DOHH2 (cell line): ENCODE measurements at regions not wholly inside any gene's neighbourhood (a gene's known extent, or its start where the extent isn't known, plus 50 kb on each side); places are given as distances from the start of the nearest gene placed in this dataset.

Experiments used
- H3F3A ChIP-seq: fragments of 200-600 bp; sonication (generic), shearing (Covaris generic); 2 replicates; pipeline ENCODE4 v1.6.0; 2016; ENCODE audit warnings: antibody characterized with exemption, mild to moderate bottlenecking; ENCODE audit not compliant: control insufficient read depth, insufficient read depth
- H3K27ac ChIP-seq: fragments of 200-600 bp; sonication (generic); 2 replicates; pipeline ENCODE4 v1.5.1; 2014; ENCODE audit warnings: low read depth, mild to moderate bottlenecking, low read length, moderate library complexity
- H3K27me3 ChIP-seq: fragments of 200-600 bp; sonication (generic); 2 replicates; pipeline ENCODE4 v1.6.1; 2014; ENCODE audit warnings: mild to moderate bottlenecking, low read length, mixed read lengths; ENCODE audit not compliant: control insufficient read depth
- H3K36me3 ChIP-seq: fragments of 200-600 bp; sonication (generic); 2 replicates; pipeline ENCODE4 v1.6.1; 2014; ENCODE audit warnings: mild to moderate bottlenecking, low read length, moderate library complexity, mixed read lengths; ENCODE audit not compliant: control insufficient read depth
- H3K4me1 ChIP-seq: fragments of 200-600 bp; sonication (generic); 2 replicates; pipeline ENCODE4 v1.6.1; 2014; ENCODE audit warnings: mild to moderate bottlenecking, low read length, mixed read lengths; ENCODE audit not compliant: control insufficient read depth
- H3K4me2 ChIP-seq: fragments of 200-600 bp; sonication (generic); 2 replicates; pipeline ENCODE4 v1.6.0; 2014; ENCODE audit warnings: mild to moderate bottlenecking, low read length, moderate library complexity
- H3K4me3 ChIP-seq: fragments of 200-600 bp; sonication (generic); 2 replicates; pipeline ENCODE4 v1.5.1; 2014; ENCODE audit warnings: mild to moderate bottlenecking, low read length, mixed read lengths
- H3K79me2 ChIP-seq: fragments of 200-600 bp; sonication (generic); 2 replicates; pipeline ENCODE4 v1.6.1; 2014; ENCODE audit warnings: mild to moderate bottlenecking, low read length, mixed read lengths; ENCODE audit not compliant: control insufficient read depth
- H3K9me2 ChIP-seq: fragments of 200-600 bp; sonication (generic); replicated peaks from 2 replicates; pipeline ENCODE4 v1.6.1; 2014; ENCODE audit warnings: mild to moderate bottlenecking, low read length, mixed read lengths; ENCODE audit not compliant: control insufficient read depth
- H3K9me3 ChIP-seq: fragments of 200-600 bp; sonication (generic); 2 replicates; pipeline ENCODE4 v1.6.1; 2014; ENCODE audit warnings: antibody characterized with exemption, low read length, mixed read lengths; ENCODE audit not compliant: control insufficient read depth, insufficient read depth
- H4K20me1 ChIP-seq: fragments of 200-600 bp; sonication (generic); 2 replicates; pipeline ENCODE4 v1.6.0; 2014; ENCODE audit warnings: low read depth, mild to moderate bottlenecking, antibody characterized with exemption, low read length, moderate library complexity; ENCODE audit not compliant: control insufficient read depth, insufficient read depth
- CTCF ChIP-seq: fragments of 200-600 bp; sonication (generic); IDR thresholded peaks from one replicate; pipeline ENCODE4 v1.5.1; 2014; ENCODE audit warnings: antibody characterized with exemption, mild to moderate bottlenecking, low read depth, low read length; ENCODE audit not compliant: poor library complexity, severe bottlenecking
- EZH2phosphoT487 ChIP-seq: fragments of 200-600 bp; sonication (generic); IDR thresholded peaks from 2 replicates; pipeline ENCODE4 v1.6.1; 2017; ENCODE audit warnings: borderline replicate concordance, mild to moderate bottlenecking, antibody characterized with exemption, low read length, moderate library complexity, mixed read lengths

- Histone ChIP-seq H3K4me2 (no peak overlapping the region), H3K9me2 (no peaks in the 10 kb centered on the region), H3F3A (no peaks in the 10 kb centered on the region), H3K36me3 (no peaks in the 10 kb centered on the region), H4K20me1 (no peaks in the 10 kb centered on the region), H3K27ac (no peak overlapping the region), H3K4me3 (no peak overlapping the region), H3K9me3 (no peaks in the 10 kb centered on the region), H3K27me3 (no peaks in the 10 kb centered on the region), H3K79me2 (no peaks in the 10 kb centered on the region), H3K4me1 (no peaks in the 10 kb centered on the region)
- TF ChIP-seq EZH2phosphoT487 (no peak), CTCF (no peak)
Observed at GRCh38 chr9:75482566-75482965, 394.3 kb downstream of the OSTF1 start.

GRCh38 chr9:75483636-75484035 is 395.3 kb downstream of the OSTF1 start:
- TF ChIP-seq EZH2phosphoT487: no peak
- no peak for TF ChIP-seq CTCF
- no peaks in the 10 kb centered on the region for H3K79me2 ChIP-seq
- H3K27ac ChIP-seq: no peak overlapping the region
- no peaks in the 10 kb centered on the region for H3K9me2 ChIP-seq
- no peaks in the 10 kb centered on the region for H3K9me3 ChIP-seq
- no peaks in the 10 kb centered on the region for H3F3A ChIP-seq
- no peak overlapping the region for H3K4me3 ChIP-seq
- H3K27me3 ChIP-seq: no peaks in the 10 kb centered on the region
- H3K4me1 ChIP-seq: no peaks in the 10 kb centered on the region
- no peak overlapping the region for H3K4me2 ChIP-seq
- H4K20me1 ChIP-seq: no peaks in the 10 kb centered on the region
- no peaks in the 10 kb centered on the region for H3K36me3 ChIP-seq

GRCh38 chr9:75487856-75488718 is 399.8 kb downstream of the OSTF1 start:
- no peaks in the 10 kb centered on the region for H3K9me3 ChIP-seq
- no peak overlapping the region for H3K27ac ChIP-seq
- no peaks in the 10 kb centered on the region for H4K20me1 ChIP-seq
- H3K36me3 ChIP-seq: no peaks in the 10 kb centered on the region
- H3K27me3 ChIP-seq: no peaks in the 10 kb centered on the region
- TF ChIP-seq EZH2phosphoT487: no peak
- no peaks in the 10 kb centered on the region for H3K4me1 ChIP-seq
- H3K4me2 ChIP-seq: no peak overlapping the region
- H3K9me2 ChIP-seq: no peaks in the 10 kb centered on the region
- H3F3A ChIP-seq: no peaks in the 10 kb centered on the region
- H3K79me2 ChIP-seq: no peaks in the 10 kb centered on the region
- no peak overlapping the region for H3K4me3 ChIP-seq

- H3K9me3 ChIP-seq: no peaks in the 10 kb centered on the region
- no peak overlapping the region for H3K27ac ChIP-seq
- no peaks in the 10 kb centered on the region for H3K9me2 ChIP-seq
- TF ChIP-seq CTCF: no peak
- no peak for TF ChIP-seq EZH2phosphoT487
- no peaks in the 10 kb centered on the region for H3F3A ChIP-seq
- no peaks in the 10 kb centered on the region for H3K36me3 ChIP-seq
- H3K4me2 ChIP-seq: no peak overlapping the region
- no peaks in the 10 kb centered on the region for H3K27me3 ChIP-seq
- H3K79me2 ChIP-seq: no peaks in the 10 kb centered on the region
- H4K20me1 ChIP-seq: no peaks in the 10 kb centered on the region
- H3K4me3 ChIP-seq: no peak overlapping the region
- no peaks in the 10 kb centered on the region for H3K4me1 ChIP-seq
Observed at GRCh38 chr9:75488719-75489110, 400.4 kb downstream of the OSTF1 start.
